CD4-positive, alpha-beta T cell treated with Interleukin-21 for 1 hour (primary cell): ENCODE measurements at regions not wholly inside any gene's neighbourhood (a gene's known extent, or its start where the extent isn't known, plus 50 kb on each side); places are given as distances from the start of the nearest gene placed in this dataset.

Source experiments
- DNase-seq: peaks from one replicate; pipeline ENCODE4 v3.0.0-alpha.2; 2020

DNA sequence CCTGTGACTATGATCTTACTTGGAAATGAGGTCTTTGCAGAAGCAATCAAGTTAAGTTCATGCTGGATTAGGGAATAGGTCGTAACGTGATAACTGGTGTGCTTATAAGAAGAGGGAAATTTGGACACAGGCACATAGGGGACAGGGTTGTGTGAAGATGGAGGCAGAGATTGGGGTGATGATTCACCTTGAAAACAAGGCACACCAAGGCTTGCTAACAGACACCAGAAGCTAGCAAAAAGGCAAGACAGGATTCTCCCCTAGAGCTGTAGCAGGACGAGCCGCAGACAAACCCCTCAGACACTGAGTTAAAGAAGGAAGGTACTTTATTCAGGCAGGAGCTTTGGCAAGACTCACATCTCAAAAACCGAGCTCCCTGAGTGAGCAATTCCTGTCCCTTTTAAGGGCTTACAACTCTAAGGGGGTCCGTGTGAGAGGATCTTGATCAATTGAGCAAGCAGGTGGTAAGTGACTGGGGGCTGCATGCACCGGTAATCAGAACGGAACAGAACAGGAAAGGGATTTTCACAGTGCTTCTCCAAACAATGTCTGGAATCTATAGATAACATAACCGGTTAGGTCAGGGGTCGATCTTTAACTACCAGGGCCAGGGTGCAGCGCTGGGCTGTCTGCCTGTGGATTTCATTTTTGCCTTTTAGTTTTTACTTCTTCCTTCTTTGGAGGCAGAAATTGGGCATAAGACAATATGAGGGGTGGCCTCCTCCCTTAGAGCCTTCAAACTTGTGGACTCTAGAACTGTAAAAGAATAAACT lies 57.5 kb upstream of the S1PR3 start:
- no peak for DNase-seq

DNA sequence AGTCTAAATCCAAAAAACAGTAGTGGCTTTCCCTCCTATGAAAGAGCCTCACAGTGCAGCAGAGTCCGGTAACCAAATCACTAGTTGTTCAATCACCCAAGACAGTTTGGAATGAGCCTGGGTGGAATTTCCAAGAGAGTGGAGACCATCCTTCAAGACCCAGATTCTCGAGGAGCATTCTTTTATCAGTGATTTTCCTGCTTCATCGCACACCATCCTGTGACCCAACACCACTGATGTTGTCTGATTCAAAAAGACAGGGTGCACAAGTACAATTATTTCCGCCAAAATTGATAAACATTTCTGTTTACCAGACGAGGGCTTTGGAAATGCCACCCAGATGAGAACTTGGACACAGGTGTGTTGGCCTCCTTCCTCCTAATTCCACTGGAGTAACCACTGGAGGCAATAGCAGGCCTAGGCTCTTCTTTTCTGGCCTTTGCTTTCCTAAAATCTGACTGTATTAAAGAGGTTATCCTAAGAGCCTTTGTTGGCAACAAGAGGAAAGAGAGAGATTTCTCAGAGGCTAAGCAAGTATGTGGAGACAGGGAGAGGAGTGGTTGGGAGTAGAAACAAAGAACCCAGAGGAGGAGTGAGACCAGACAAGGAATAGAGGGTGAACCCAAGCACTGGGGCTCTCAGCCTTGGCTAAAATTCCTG lies 56.3 kb upstream of the S1PR3 start:
- DNase-seq, result no peak

DNA sequence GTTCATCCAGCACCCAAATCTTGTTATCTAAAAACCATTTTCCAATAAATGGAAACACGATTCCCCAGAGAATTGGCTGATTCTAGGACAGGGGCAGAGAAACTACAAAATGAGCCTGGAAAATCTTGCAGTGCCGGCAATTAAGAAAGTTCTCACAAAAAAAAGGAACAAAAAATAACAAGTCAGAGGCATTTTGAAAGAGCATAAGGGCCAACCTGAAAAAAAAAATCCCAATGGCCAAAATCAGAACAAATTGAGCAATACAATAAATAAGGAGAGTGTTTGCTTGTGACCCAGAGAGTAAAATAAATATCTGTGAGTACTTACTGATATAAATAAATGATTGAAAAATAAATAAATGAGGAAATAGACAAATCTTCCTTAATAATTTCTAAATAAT lies 55.1 kb upstream of the S1PR3 start:
- no peak for DNase-seq

DNA sequence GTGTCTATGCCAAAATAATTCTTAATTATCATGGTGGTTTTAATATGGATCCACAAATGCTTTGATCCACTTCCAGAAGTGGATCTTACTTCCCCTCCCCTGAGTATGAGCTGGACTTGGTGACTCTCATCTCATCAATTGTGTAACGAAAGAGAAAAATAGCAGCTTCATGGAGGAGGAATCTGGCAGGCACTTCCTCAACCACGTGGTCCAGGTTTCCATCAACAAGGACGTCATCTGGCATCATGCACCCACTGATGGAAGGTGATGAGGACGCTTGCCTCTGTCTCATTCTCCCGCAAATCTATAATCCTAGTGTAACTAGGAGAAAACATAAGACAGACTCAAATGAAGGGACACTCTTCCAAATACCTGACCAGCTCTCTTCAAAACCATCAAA lies 54.6 kb upstream of the S1PR3 start:
- no peak for DNase-seq

DNA sequence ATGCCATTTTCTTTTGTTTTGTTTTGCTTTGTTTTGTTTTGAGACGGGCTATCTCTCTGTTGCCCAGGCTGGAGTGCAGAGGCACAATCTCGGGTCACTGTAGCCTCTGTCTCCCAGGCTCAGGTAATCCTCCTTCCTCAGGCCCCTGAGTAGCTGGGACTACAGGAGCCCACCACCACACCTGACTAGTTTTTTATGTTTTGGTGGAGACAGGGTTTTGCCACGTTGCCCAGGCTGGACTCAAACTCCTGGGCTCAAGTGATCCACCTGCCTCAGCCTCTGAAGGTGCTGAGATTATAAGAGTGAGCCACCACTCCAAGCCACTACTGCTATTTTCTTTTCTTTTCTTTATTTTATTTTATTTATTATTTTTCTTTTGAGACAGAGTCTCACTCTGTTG lies 54.0 kb upstream of the S1PR3 start:
- DNase-seq, result no peak

DNA sequence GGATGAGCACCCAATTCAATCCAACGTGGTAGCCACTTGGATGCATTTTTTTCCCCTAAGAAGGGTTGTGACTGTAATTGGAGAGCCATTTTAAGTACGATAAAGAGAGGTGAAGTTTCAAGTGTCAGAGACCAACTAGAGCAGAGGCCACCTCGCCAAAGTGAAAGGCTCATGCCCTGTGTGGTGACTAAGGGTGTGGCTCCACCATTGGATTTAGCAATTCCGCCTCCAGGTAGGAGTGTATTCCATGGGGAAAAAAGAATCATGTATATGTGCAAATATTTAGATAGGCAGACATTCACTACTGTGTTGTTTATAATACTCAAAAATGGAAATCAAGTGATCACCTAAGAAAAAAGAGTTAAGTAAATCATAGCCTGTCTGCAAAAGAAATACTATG lies 53.1 kb upstream of the S1PR3 start:
- no peak for DNase-seq
